Retinal pigment epithelial cell (primary cell): ENCODE measurements at regions not wholly inside any gene's neighbourhood (a gene's known extent, or its start where the extent isn't known, plus 50 kb on each side); places are given as distances from the start of the nearest gene placed in this dataset.

Experiments used
- DNase-seq: peaks from one replicate; pipeline ENCODE4 v3.0.0-alpha.2; 2010; ENCODE audit warnings: low read depth
- H3K4me3 ChIP-seq: 2 replicates; pipeline ENCODE4 v1.5.1; 2011; ENCODE audit warnings: mild to moderate bottlenecking, low read length, control low read depth, moderate library complexity
- CTCF ChIP-seq: conservative IDR thresholded peaks from 2 replicates; pipeline ENCODE4 v1.5.1; 2011; ENCODE audit warnings: low read depth, low read length, control low read depth, inconsistent platforms

DNA sequence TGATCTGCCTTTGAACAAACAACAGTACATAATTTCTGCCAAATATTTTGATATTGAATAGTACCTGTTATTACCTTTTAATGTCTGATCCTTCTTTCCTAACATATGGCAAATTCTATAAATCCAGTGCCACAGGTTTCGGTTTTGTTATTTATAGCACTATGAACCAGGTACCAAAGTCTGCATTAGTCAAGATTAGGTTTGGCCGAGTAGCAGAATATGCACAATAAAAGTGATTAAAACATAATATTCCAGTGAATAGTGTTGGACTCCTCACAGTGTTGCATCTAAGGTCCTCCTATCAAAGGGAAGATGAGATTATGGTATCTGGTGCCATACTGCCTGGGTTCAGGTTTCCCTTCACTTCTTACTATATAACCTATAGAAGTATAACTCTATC, 599.0 kb downstream of the ZPLD1 start:
- no peak for TF ChIP-seq CTCF
- no peak for DNase-seq
- H3K4me3 ChIP-seq = no peak overlapping the region

DNA sequence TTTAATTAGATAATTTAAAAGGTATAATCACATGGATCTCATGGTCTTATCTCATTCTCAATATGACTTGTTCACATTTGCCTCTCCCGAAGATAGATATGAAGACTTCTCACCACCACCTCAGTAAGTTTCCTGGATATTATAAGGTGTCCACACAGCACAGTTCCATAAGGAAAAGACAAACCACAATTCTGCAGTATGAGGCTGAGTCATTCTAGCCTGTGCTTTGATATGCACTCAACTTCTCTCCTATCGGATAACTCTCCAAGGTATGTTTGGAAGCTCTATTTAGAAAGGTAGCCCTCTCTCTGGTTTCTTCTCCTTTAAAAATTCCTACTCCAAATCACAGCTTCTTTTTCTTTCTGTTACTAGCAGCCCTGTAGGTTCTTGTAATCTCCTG, 612.8 kb downstream of the ZPLD1 start:
- DNase-seq = no peak
- H3K4me3 ChIP-seq = no peak overlapping the region

GRCh38 chr3:103048068-103048722, 613.4 kb downstream of the ZPLD1 start:
- DNase-seq = peak; percentile 39
- no peak overlapping the region for H3K4me3 ChIP-seq
- no peak for TF ChIP-seq CTCF

More for the DNA sequence above, 612.8 kb downstream of the ZPLD1 start:
- TF ChIP-seq CTCF = no peak

DNA sequence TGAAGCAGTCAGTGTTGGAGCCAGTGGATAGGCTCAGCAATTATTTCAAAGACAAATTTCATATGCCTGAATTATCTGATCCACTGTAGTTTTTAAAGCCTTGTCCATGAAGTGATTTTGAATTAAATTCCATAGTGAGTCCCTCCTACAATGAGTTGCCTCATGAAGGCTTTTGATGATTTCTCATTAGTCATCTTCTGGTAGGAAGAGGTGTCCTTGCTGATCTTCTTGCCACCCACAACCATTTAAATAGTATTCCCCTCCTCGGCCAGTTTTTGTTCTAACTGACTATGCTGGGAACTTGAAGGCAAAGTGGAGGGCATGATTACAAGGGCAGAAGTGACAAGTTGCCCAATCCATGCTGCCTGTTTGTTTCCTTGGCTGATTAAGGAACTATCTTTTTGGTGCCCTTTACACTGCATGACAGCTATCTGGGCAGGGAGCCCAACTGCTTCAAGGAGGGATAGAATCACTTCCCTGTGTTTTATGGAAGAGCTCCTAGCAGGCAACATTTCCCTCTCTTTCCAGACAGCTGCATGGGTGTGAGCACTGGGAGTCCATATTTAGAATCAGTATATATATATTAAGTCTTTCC, 617.5 kb downstream of the ZPLD1 start:
- no peak for TF ChIP-seq CTCF
- DNase-seq = no peak
- no peak overlapping the region for H3K4me3 ChIP-seq

DNA sequence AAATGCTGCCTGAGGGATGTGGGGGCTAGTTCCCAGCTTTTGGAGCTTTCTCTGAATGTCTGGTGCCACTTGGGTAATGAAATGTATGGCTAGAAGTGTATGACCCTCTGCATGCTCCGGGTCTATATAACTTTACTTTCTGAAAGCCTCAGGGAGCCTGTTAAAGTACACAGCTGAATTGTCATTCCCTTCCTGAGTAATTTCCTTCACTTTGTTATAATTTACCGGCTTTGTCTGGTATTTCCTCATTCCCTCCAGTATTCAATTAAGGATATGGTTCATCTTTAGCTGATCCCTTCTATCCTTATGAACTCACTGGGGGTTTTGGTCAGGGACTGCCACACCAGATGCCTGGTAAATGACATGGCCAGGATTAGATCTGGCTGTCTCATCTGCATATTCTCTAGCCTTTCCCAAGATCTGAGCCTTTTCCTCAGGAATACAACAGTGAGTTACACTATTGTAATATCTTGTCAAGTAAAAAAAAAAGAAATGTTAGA, 620.3 kb downstream of the ZPLD1 start:
- no peak overlapping the region for H3K4me3 ChIP-seq
- DNase-seq = no peak
- TF ChIP-seq CTCF = no peak

- no peak overlapping the region for H3K4me3 ChIP-seq
- no peak for TF ChIP-seq CTCF
- no peak for DNase-seq
These were observed 621.7 kb downstream of the ZPLD1 start for GRCh38 chr3:103056542-103056941.

GRCh38 chr3:103057003-103057402, 622.2 kb downstream of the ZPLD1 start:
- no peak overlapping the region for H3K4me3 ChIP-seq
- DNase-seq = no peak
- TF ChIP-seq CTCF = no peak
